8988T (cell line): ENCODE measurements at regions not wholly inside any gene's neighbourhood (a gene's known extent, or its start where the extent isn't known, plus 50 kb on each side); places are given as distances from the start of the nearest gene placed in this dataset.
"Not testable (repeated sequence)": the region's sequence is repeated elsewhere in the genome, so short reads cannot be mapped to it uniquely, and the experiment has no call there.

ENCODE experiments used
- DNase-seq: peaks from one replicate; pipeline ENCODE4 v3.0.0; 2011

GRCh38 chr6:98380589-98380988 lies 453.8 kb upstream of the POU3F2 start:
- no peak for DNase-seq

GRCh38 chr6:98382246-98382645 lies 452.1 kb upstream of the POU3F2 start:
- no peak for DNase-seq

GRCh38 chr6:98384334-98384733 lies 450.0 kb upstream of the POU3F2 start:
- DNase-seq: no peak

- DNase-seq: no peak
Observed at GRCh38 chr6:98384801-98385200, 449.6 kb upstream of the POU3F2 start.

GRCh38 chr6:98395610-98396166 lies 438.7 kb upstream of the POU3F2 start:
- no peak for DNase-seq

GRCh38 chr6:98416027-98416426 lies 418.3 kb upstream of the POU3F2 start:
- no peak for DNase-seq

GRCh38 chr6:98416497-98417158 lies 417.7 kb upstream of the POU3F2 start:
- not testable (repeated sequence) for DNase-seq

- no peak for DNase-seq
Observed at GRCh38 chr6:98433325-98434056, 400.9 kb upstream of the POU3F2 start.

- DNase-seq: no peak
Observed at GRCh38 chr6:98443633-98444032, 390.7 kb upstream of the POU3F2 start.

- DNase-seq: no peak
Observed at GRCh38 chr6:98452685-98453084, 381.7 kb upstream of the POU3F2 start.

GRCh38 chr6:98454809-98455322 lies 379.5 kb upstream of the POU3F2 start:
- DNase-seq: no peak

GRCh38 chr6:98458708-98459107 lies 375.7 kb upstream of the POU3F2 start:
- no peak for DNase-seq

GRCh38 chr6:98463038-98464000 lies 371.1 kb upstream of the POU3F2 start:
- DNase-seq: no peak

GRCh38 chr6:98467091-98467490 lies 367.3 kb upstream of the POU3F2 start:
- DNase-seq: no peak

GRCh38 chr6:98467902-98468301 lies 366.5 kb upstream of the POU3F2 start:
- DNase-seq: no peak

- DNase-seq: no peak
Observed at GRCh38 chr6:98469141-98469540, 365.2 kb upstream of the POU3F2 start.

- no peak for DNase-seq
Observed at GRCh38 chr6:98470821-98471220, 363.6 kb upstream of the POU3F2 start.

GRCh38 chr6:98471444-98471843 lies 362.9 kb upstream of the POU3F2 start:
- DNase-seq: no peak

GRCh38 chr6:98477231-98477630 lies 357.1 kb upstream of the POU3F2 start:
- DNase-seq: no peak

GRCh38 chr6:98484696-98485095 lies 349.7 kb upstream of the POU3F2 start:
- no peak for DNase-seq

- no peak for DNase-seq
Observed at GRCh38 chr6:98485593-98485992, 348.8 kb upstream of the POU3F2 start.

- no peak for DNase-seq
Observed at GRCh38 chr6:98486057-98486456, 348.3 kb upstream of the POU3F2 start.

GRCh38 chr6:98487612-98488011 lies 346.8 kb upstream of the POU3F2 start:
- no peak for DNase-seq
